ENCODE measurements at regions not wholly inside any gene's neighbourhood (a gene's known extent, or its start where the extent isn't known, plus 50 kb on each side); places are given as distances from the start of the nearest gene placed in this dataset.

DNA sequence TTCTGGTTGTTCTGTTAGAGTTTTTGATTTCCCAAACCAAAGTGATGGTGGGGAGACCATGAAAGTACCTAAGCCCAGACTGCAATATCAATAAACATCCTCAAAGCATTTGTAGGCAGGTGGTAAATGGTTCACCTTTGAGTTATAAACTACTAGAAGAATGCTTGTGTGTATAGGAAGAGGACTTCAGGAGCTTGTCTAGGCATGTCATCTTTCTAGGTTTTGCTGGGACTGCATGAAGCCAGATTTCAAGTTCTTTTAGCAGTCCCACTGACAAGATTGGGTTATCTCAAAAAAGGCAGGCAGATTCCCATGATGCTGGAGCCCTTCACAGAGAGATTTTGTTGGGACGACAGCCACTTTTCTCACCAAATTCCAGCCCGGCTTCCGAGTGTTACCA lies 135.3 kb downstream of the KCNE4 start:
- TF ChIP-seq CTCF (IDR thresholded peaks at IDR 0.05) (no peak), POLR2A (IDR thresholded peaks at IDR 0.05) (no peak)
